AG08396 (cell line): ENCODE measurements at regions not wholly inside any gene's neighbourhood (a gene's known extent, or its start where the extent isn't known, plus 50 kb on each side); places are given as distances from the start of the nearest gene placed in this dataset.

ENCODE experiments used
- DNase-seq: peaks from one replicate; pipeline ENCODE4 v3.0.0; 2012; ENCODE audit warnings: low spot score, mixed read lengths

DNA sequence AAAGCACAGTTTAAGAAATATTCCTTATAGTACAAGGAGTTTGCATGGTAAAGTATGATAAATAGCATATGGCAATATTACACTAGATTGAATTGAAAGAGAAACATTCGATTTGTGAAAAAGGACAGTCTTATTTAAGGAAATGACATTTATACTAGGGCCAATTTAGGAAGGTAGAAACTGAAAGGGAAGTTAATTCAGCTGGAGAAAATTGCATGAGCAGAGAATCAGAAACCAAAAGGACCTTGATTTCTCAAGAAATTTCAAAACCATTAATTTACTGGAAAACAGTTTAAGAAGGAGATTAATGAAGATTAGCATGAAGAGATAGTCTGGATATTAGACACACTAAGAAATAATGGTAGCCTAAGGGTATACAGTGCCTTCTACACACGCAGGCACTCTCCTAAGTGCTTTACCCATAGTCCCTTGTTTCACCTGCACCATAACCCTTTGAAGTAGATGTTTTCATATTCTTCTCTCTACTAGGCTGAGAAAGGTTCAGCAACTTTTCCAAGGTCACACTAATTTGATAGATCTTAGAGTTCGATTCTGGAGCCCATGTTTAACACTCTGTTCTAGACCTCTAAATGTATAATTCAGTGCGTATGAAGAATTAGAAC is 259.1 kb upstream of the SLIT2 start:
- DNase-seq = no peak

DNA sequence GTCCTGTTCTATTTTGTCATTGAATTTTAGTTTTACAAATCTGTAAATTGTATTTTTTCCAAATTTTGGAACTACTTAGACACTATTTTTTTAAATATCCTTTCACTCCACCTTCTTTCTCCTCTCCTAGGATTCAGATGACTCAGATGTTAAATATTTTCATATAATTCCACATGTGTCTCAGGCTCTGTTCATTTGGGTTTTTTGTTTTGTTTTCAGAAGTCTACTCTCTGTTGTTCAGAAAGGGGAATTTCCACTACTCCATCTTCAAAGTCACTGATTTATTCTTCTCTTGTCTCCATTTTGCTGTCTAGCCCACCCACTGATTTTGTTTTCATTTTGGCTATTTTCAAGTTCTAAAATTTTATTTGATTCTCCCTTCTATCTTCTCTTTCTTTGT is 264.0 kb upstream of the SLIT2 start:
- DNase-seq = peak; percentile 18

DNA sequence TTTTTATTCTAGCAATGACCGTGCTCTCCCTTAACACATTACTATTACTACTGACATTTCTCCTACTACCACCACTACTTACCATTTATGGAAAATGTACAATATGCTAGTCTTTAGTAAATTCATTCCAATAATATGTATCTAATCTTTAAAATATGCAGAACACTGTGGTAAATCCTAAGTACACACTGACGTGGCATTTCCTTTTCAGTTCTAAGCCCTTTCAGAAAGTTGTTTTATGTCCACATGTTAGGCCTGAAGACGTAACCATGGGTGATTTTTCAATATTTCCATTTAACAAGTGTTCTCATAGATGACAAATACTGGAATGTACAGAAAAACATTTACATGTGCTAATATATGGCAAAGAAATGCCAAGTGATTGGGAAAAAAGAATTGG is 268.6 kb upstream of the SLIT2 start:
- DNase-seq = no peak

DNA sequence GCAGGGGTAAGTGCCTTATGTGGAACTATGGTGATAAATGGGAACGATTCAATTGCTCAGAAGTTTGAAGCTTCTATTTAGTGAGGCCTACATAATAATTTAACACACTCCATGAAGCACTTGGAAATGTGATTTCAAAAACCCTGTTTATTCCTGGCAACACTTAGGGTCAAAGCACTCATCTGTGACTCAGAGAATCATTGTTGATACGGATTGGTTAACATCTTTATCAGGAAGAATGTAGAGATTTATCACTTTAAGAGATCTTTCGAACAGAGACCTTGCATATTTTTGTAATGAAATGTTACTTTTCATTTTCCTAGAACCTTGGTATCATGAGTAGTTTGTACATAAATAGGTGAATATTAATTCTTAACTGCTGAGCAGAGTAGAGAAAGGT is 269.1 kb upstream of the SLIT2 start:
- DNase-seq = peak; percentile 36

DNA sequence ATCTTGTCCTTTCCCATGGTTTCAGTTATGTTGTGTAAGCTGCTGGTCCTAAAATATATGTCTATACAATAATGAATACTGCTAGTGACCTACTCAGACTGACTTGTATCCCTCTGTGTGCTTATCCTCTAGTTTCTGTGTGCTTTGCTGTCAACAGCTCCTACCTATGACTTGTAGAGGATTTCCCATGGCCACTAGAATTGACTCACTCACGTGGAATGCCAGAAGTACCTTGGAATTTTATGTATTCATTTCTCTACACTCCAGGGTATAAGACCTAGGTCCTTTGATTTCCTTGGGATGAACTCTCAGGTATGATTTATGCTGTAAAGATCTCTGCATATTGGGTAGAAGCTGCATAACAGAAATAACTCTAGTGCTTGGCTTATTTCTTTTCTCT is 279.9 kb upstream of the SLIT2 start:
- DNase-seq = no peak

DNA sequence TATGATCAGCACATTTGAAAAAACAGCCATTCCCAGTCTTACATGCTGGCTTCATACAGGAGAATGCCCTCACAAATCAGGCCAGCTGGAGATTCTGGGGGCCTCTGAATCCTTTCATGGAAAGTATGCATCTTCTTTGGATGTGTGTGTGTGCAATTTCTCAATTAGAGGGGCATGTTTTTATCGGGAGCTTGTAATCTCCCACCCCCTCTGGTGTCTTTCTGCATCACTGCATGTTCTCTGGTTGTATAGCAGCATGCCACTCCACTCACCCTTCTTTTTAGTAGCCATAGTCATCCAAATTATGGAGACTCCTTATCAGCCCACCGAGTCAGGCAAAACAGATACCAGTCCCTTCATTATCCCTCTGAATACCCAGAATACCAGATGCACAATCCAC is 282.2 kb upstream of the SLIT2 start:
- no peak for DNase-seq

DNA sequence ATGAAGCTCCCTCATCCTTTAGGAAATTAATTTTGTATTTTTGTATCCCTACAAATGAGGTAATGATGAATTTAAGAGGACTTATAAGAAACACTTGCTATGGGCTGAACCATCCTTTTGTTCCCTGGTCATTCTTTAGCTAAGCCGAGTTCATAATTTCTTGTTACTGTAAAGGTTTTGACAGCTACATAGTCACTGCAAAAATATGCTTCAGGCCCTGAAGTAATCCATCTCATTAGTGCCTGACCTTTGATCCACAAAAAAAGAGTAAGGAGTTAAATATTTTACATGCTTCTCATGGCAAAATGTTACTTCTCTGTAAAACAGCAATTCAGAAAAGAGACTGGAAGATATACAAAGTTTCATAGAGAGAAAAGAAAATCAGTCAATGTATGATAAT is 290.6 kb upstream of the SLIT2 start:
- DNase-seq = no peak

DNA sequence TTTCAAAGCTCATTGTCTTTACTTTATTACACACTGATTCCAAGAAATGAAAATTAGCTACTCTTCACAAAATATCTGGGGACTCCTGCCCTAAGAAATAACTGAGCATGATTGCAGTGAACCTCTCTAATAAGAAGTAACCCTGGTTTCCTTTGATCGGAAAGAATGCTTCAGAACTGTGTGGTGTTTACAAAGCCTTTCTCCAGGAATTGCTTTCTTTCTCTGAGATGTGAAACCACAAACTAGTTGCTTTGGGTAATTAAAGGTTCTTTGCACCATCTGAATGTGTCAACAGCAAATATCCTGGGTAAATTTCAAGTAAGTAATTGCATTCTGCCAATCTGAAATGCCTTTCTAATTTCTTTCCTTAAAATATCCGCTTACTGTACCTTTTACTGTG is 292.9 kb upstream of the SLIT2 start:
- no peak for DNase-seq

DNA sequence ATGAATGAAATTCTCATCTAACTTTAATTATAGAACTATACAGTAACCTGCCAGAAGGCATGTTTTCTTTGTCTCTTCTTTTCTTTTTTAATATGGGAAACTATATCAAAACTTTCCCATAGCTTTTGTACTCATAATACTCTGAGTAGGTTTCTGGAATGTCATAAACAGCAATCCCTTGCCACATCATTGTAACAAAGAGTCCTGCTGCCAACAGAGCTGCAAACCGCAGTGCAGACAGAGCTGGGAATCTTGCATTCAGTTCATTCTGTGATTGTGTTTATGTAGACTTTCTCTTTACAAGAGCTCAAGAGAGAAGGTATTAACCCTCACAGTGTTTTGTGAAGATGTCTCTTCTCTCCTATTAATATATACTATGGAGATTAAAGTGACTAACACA is 304.4 kb upstream of the SLIT2 start:
- peak; percentile 23 for DNase-seq

DNA sequence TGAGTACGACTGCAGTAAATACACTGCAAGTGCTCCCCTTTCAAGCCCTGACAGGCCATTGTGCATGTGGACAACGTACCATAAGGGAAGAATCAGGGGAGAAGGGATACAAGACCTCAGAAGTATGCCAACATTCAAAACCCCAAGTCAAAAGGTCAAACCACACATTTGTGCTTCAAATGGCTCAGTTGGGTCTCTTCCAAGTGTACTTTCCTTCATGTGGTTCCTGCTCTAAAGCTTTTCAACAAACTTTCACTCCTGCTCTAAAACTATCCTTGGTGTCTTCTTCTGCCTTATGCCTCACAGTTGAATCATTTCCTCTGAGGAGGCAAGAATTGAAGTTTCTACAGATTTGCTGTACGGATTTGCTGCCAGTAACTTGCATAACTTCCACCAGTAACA is 305.7 kb upstream of the SLIT2 start:
- DNase-seq = peak; percentile 15

DNA sequence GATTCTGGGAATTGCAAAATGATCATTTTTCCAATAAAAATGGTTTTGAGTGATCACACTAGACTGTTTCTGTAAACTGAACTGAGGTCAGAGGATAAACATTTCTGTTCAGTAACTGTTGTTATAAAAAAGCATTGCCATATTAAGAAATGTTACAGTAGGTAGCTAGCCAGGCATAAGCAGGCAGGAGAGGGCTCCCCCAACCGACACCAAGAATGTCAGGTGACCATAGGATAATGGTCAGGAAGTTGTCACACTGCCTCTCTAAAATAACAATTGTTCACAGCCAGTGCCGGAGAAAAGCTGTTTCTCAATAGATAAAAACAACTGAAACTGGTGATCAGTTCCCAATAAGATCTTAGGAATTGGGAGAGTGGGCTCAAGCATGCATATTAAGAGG is 306.2 kb upstream of the SLIT2 start:
- no peak for DNase-seq

DNA sequence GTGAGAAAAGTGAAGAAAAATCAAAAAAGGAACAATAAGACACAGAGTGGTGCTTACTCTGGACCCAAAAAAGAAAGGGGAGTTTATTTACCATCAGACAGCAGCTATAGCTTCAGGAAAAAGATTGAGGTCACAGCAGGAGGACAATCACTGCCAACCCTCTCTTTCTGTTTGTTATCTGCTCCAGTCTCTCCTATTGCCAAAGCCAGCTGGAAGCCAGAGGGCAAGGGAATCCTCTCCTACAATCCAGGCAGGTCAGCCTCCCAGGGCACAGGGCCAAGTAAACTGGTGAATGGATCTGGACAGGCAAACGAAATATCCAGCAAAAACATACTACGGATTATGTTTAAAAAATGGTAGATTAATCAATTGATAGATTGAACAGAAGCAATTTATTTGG is 306.9 kb upstream of the SLIT2 start:
- no peak for DNase-seq

DNA sequence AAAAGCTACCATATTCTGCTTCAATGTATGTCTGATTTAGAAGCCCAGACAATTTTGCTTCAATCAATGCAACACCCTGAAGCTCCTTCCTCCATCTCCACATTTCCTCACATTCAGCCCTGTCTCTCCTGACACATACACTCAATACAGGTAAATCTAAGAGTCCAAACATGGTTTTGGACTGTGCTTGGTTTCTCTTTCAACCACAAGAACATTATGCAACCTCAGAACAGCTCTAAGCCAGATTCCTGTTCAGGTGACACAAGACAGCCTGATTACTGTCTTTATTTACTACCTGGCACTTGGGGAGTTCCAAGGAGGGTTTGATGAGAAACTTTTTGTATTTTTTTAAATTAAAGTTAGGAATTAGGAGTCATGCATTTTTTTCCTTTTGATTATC is 307.5 kb upstream of the SLIT2 start:
- no peak for DNase-seq

DNA sequence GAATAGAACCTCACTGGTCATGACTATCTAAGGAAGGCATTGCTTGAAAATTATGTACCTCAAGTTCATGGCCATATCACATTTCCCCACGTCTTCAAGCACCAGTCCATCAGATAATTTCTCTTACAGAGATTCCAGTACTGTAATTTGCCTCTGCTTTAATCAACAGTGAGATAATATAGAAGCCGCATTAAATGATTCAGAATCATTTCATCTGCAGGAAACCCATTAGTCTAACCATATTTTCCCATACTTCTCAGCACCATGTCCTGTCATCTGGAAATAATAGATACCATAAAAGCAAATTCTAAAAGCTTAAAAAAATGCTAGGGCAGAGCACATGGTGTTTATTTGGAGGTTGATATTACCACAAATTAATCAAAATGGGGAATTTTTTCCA is 310.3 kb upstream of the SLIT2 start:
- DNase-seq = no peak

DNA sequence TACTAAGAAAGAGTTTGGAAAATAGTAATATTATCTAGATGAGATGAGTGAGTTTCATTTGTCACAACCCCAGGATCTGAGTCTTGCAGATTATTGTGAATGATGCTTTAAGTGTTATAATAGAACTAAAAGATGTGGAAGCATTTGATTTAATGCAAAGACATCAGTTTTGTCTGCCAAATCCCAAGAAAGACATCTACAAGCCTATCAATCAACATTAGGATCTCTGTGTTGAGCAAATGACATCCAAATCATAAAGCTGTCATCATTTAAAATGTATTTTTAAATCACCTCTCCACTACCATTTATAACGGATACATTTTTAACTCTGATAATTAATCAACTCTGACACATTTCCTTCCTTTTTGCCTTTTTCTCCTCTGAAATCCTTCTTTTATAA is 310.8 kb upstream of the SLIT2 start:
- no peak for DNase-seq

DNA sequence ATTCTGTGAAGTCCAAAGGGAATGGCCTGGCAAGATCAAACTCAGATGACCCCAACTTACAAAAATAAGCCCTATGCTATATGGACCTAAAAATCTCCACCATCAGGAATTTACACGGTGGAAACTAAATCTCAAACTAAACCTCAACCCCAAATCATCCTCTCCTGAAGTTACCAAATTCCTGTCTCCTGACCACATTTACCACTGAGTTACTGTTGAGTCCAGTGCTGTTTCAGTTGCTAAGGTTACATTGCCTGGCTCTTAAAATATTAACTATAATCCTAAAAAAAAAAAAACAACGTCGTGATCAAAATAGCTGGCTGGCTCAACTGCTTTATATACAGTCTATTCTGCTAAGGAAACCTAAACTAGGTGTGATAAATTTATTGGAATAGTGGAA is 315.2 kb upstream of the SLIT2 start:
- DNase-seq = peak; percentile 43

DNA sequence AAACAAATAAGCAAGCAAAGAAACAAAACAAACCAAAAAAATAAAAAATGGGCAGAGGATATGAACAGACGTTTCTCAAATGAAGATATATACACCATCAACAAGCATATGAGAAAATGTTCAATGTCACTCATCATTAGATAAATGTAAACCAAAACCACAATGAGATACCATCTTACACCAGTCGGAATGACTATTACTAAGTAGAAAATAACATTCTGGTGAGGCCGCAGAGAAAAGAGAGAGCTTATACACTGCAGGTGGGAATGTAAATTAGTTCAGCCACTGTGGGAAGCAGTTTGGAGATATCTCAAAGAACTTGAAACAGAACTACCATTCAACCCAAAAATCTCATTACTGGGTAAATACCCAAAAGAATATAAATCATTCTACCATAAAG is 321.0 kb upstream of the SLIT2 start:
- no peak for DNase-seq

DNA sequence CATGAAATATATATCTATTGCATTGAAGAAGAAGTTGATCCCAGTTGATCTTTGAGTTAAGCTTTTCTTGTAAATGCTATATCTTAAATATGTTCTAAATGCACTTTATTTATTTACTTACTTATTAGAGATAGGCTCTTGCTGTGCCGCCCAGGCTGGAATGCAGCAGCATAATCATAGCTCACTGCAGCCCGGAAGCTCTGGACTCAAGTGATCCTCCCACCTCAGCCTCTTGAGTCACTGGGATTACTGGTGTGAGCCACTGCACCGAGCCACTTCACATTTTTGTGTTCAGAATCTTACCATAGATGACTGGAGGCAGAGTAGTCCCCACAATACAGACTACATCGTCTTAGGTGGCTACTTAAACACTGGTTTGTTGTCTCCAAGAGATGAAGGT is 324.3 kb upstream of the SLIT2 start:
- no peak for DNase-seq

DNA sequence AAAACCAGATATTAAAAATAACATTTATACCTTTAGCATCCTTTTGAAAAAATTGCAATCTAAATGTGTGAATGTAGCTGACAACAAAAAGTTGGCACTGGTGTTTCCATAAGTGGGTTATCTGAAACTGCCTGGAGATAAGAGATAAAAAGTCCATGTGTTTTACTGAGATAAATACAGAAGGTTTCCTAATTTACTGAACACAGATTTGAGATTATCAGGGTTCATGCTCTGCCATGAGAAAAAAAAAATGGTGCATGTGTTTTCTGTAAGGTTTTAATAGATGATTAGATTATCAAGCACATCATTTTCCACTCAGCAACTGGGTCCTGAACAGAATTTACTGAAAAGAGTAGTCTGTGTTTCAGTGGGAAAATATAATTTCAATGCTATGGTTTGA is 326.2 kb upstream of the SLIT2 start:
- no peak for DNase-seq

DNA sequence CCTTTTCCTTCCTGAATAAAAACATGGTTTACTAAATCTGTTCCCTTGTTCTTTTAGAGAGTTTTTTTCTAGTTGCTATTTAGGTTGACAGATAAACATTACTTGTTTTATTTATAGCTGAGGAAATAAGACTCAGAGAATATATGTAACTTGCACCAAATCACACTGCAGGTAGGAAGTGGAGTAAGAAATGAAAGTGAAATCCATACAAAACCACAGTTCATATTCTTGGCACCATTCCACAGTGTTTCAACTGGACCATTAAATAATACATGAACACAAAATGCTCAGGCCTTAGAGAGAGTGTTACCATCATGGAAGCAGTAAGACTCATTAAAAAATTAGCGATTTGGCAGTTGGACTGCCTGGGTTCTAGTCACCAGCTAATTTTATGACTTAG is 326.9 kb upstream of the SLIT2 start:
- no peak for DNase-seq

DNA sequence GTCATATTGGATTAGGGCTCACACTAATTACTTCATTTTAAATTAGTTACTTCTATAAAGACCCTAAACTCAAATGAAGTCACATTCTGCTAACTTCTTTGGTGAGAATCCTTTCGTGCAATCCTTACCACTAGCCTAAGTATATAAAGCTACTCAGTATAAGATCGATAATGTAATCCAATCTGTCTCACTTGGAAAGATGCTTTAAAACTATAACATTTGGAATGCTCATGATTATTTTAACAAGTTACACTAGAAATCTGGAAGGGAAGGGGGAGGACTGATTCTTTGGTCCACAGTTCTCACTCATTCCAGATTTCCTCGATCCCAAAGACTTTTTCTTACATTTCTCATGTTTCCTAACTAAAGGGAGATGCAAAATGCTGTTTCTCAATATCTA is 336.4 kb upstream of the SLIT2 start:
- DNase-seq = no peak

DNA sequence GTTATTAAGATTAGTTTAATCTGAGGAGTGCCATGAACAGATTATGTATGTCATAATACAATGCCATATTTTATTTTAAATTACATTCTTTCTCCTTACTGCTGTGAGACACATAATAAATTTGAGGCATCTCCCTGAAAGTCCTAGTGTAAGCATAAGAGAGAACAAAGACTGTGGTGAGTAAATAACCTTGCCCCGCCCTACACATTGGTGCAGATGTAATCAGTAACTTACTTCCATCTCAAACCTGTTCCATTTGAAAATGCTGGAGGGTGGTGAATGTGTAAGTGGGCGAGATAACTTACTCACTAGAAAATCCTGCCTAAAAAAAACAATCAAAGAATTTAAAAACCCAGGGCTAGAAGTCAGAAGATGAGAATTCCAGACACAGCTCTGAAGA is 338.1 kb upstream of the SLIT2 start:
- DNase-seq = no peak

DNA sequence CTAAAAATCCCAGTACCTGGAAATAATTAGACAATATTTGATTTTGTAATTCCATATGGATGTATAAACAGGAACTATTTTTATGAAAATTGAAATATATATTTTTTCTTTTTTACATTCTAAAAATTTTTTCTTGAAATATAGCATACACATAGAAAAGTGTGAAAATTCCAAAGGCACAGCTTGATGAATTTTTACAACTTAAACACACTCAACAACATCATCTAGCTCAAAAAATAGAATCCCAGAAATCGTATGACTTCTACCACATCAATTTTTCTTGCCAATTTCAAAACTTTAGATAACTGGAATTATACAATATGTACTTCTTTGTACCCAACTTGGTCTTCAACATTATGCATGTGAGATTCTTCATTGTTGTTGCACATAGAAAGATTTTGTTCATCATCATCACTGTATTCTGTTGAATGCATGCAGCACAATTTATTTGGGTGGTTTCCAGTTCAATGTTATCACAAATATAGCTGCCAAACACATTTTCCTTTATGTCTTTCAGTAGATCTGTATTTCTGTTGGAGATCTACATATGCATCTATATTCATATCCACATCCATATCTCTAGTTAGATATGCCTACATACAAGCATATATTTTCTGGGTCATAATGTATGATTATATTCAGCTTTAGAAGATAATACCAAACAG is 340.7 kb upstream of the SLIT2 start:
- no peak for DNase-seq

DNA sequence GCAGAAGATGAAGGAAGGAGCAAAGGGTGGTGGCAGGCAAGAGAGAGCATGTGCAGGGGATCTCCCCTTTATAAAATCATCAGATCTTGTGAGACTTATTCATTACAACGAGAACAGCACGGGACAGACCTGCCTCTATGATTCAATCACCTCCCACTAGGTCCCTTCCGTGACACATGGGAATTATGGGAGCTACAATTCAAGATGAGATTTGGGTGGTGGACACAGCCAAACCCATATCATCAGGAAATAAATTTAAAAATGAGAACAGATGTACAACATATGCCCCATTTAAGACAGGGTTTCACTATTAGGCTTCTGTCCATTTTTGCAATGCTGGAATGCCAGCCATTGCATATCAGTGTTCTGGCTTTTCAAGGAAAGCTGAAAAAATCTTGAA is 346.7 kb upstream of the SLIT2 start:
- DNase-seq = no peak
